ENCODE measurements at regions not wholly inside any gene's neighbourhood (a gene's known extent, or its start where the extent isn't known, plus 50 kb on each side); places are given as distances from the start of the nearest gene placed in this dataset.

DNA sequence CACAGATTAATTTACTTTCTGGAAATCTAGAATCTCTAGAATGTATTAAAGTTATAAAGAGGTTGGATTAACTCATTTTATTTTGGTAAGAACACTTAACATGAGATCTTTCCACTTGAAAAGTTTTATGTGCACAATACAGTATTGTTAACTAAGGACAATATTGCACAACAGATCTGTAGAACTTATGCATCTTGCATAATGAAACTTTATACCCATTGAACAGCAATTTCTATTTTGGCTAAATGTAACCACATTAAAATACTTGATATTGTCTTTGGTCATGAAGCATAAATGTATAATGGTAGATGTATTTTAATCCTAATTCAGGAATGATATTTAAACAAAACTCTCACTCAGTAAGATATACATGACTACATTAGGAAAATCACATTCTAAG lies 203.8 kb downstream of the SNX19 start:
- no peaks in the 10 kb centered on the region for H3K4me1 ChIP-seq (ENCODE audit: control insufficient read depth in 4 of 4, insufficient read depth in 4 of 4, low read length in 3 of 4)
- no peaks in the 10 kb centered on the region for H3K27me3 ChIP-seq (ENCODE audit: control insufficient read depth in 4 of 4, insufficient read depth in 4 of 4, low read length in 3 of 4)
- H3K9me3 ChIP-seq (ENCODE audit: control insufficient read depth in 4 of 4, low read length in 3 of 4): no peaks in the 10 kb centered on the region
- H3K36me3 ChIP-seq (ENCODE audit: control insufficient read depth in 4 of 4, insufficient read depth in 3 of 4, low read depth in 1 of 4, low read length in 3 of 4): no peaks in the 10 kb centered on the region
- no peak for DNase-seq (ENCODE audit: low spot score)
- H3K9ac ChIP-seq (ENCODE audit: low read depth in 1 of 2, low read length in 2 of 2): no peak overlapping the region
- H3K4me3 ChIP-seq (ENCODE audit: low read depth in 1 of 3, low read length in 3 of 3): no peak overlapping the region
- no peak overlapping the region for H3K27ac ChIP-seq (ENCODE audit: low read depth in 1 of 2, low read length in 2 of 2)
- TF ChIP-seq RAD21 (IDR thresholded peaks at IDR 0.05) (no peak), SP1 (IDR thresholded peaks at IDR 0.05) (no peak), GABPA (IDR thresholded peaks at IDR 0.05 in 1 of 2, conservative IDR thresholded peaks at IDR 0.05 in 1 of 2) (no peak), NR2F2 (IDR thresholded peaks at IDR 0.05) (no peak), TAF1 (conservative IDR thresholded peaks at IDR 0.05) (no peak), RXRA (IDR thresholded peaks at IDR 0.05) (no peak), HNF4G (IDR thresholded peaks at IDR 0.05) (no peak), FOXA2 (IDR thresholded peaks at IDR 0.05) (no peak), YY1 (IDR thresholded peaks at IDR 0.05) (no peak)
- TF ChIP-seq, protein P1, sequence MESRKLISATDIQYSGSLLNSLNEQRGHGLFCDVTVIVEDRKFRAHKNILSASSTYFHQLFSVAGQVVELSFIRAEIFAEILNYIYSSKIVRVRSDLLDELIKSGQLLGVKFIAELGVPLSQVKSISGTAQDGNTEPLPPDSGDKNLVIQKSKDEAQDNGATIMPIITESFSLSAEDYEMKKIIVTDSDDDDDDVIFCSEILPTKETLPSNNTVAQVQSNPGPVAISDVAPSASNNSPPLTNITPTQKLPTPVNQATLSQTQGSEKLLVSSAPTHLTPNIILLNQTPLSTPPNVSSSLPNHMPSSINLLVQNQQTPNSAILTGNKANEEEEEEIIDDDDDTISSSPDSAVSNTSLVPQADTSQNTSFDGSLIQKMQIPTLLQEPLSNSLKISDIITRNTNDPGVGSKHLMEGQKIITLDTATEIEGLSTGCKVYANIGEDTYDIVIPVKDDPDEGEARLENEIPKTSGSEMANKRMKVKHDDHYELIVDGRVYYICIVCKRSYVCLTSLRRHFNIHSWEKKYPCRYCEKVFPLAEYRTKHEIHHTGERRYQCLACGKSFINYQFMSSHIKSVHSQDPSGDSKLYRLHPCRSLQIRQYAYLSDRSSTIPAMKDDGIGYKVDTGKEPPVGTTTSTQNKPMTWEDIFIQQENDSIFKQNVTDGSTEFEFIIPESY (IDR thresholded peaks at IDR 0.05): no peak
- TF ChIP-seq, protein P2, sequence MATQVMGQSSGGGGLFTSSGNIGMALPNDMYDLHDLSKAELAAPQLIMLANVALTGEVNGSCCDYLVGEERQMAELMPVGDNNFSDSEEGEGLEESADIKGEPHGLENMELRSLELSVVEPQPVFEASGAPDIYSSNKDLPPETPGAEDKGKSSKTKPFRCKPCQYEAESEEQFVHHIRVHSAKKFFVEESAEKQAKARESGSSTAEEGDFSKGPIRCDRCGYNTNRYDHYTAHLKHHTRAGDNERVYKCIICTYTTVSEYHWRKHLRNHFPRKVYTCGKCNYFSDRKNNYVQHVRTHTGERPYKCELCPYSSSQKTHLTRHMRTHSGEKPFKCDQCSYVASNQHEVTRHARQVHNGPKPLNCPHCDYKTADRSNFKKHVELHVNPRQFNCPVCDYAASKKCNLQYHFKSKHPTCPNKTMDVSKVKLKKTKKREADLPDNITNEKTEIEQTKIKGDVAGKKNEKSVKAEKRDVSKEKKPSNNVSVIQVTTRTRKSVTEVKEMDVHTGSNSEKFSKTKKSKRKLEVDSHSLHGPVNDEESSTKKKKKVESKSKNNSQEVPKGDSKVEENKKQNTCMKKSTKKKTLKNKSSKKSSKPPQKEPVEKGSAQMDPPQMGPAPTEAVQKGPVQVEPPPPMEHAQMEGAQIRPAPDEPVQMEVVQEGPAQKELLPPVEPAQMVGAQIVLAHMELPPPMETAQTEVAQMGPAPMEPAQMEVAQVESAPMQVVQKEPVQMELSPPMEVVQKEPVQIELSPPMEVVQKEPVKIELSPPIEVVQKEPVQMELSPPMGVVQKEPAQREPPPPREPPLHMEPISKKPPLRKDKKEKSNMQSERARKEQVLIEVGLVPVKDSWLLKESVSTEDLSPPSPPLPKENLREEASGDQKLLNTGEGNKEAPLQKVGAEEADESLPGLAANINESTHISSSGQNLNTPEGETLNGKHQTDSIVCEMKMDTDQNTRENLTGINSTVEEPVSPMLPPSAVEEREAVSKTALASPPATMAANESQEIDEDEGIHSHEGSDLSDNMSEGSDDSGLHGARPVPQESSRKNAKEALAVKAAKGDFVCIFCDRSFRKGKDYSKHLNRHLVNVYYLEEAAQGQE (IDR thresholded peaks at IDR 0.05): no peak

DNA sequence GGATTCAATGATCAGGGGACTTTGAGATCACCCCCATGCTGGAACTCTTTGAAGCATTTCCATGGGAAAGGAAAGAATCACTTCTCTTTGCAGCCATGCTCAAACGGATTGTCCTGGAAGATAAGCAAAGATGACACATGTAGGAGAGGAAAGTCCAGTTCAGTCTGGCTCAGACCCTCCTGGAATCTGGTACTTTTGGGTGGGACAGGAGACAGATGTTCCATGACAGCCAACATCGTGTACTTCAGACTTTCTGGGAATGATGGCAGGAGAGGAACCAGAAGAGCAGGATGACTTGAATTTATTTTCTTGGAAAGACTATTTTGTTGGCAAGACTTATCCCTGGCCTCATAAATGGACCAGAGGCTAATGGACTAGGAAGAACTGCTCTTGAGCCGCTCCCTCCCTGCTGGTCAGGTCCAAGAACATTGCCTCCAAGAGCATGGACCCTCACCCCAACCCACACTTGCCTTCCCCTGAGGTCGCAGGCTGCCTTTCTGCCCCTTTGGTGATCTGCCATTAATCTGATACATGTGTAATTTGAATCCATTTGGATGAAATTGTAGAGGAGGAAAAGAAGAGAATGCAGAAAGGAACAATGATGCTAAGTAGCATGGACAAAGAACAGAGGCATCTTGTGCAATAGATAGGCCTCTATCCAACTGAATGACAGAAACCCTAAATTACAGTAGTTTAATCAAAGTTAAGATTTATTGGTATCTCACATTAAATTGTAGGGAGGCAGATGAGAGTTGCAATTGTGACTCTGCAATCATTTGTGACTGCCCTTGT lies 201.0 kb downstream of the SNX19 start:
- Histone ChIP-seq H3K9ac (ENCODE audit: low read depth in 1 of 2, low read length in 2 of 2) (no peak overlapping the region), H3K27me3 (ENCODE audit: control insufficient read depth in 4 of 4, insufficient read depth in 4 of 4, low read length in 3 of 4) (no peaks in the 10 kb centered on the region), H3K36me3 (ENCODE audit: control insufficient read depth in 4 of 4, insufficient read depth in 3 of 4, low read depth in 1 of 4, low read length in 3 of 4) (no peaks in the 10 kb centered on the region), H3K4me1 (ENCODE audit: control insufficient read depth in 4 of 4, insufficient read depth in 4 of 4, low read length in 3 of 4) (no peaks in the 10 kb centered on the region), H3K27ac (ENCODE audit: low read depth in 1 of 2, low read length in 2 of 2) (no peak overlapping the region), H3K4me3 (ENCODE audit: low read depth in 1 of 3, low read length in 3 of 3) (no peak overlapping the region), H3K9me3 (ENCODE audit: control insufficient read depth in 4 of 4, low read length in 3 of 4) (no peaks in the 10 kb centered on the region)
- no peak for TF ChIP-seq FOXA2 (IDR thresholded peaks at IDR 0.05)
- TF ChIP-seq, protein P3, sequence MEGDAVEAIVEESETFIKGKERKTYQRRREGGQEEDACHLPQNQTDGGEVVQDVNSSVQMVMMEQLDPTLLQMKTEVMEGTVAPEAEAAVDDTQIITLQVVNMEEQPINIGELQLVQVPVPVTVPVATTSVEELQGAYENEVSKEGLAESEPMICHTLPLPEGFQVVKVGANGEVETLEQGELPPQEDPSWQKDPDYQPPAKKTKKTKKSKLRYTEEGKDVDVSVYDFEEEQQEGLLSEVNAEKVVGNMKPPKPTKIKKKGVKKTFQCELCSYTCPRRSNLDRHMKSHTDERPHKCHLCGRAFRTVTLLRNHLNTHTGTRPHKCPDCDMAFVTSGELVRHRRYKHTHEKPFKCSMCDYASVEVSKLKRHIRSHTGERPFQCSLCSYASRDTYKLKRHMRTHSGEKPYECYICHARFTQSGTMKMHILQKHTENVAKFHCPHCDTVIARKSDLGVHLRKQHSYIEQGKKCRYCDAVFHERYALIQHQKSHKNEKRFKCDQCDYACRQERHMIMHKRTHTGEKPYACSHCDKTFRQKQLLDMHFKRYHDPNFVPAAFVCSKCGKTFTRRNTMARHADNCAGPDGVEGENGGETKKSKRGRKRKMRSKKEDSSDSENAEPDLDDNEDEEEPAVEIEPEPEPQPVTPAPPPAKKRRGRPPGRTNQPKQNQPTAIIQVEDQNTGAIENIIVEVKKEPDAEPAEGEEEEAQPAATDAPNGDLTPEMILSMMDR (IDR thresholded peaks at IDR 0.05; ENCODE audit: low read depth, low read length, missing input control): no peak
- TF ChIP-seq RXRA (IDR thresholded peaks at IDR 0.05): no peak
- no peak for TF ChIP-seq TAF1 (conservative IDR thresholded peaks at IDR 0.05)
- no peak for TF ChIP-seq HNF4A (conservative IDR thresholded peaks at IDR 0.05)
- TF ChIP-seq HNF4G (IDR thresholded peaks at IDR 0.05): no peak
- no peak for TF ChIP-seq JUND (IDR thresholded peaks at IDR 0.05)
- no peak for TF ChIP-seq GABPA (IDR thresholded peaks at IDR 0.05 in 1 of 2, conservative IDR thresholded peaks at IDR 0.05 in 1 of 2)
- TF ChIP-seq, protein P1 (IDR thresholded peaks at IDR 0.05): no peak
- TF ChIP-seq, protein P4, sequence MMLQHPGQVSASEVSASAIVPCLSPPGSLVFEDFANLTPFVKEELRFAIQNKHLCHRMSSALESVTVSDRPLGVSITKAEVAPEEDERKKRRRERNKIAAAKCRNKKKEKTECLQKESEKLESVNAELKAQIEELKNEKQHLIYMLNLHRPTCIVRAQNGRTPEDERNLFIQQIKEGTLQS (IDR thresholded peaks at IDR 0.05): no peak
- DNase-seq (ENCODE audit: low spot score): no peak
- WGBS: 62% methylated on average over 4 of the region's 4 CpGs
